HepG2 (cell line): ENCODE measurements at regions not wholly inside any gene's neighbourhood (a gene's known extent, or its start where the extent isn't known, plus 50 kb on each side); places are given as distances from the start of the nearest gene placed in this dataset.

Experiments used
- ETV6 ChIP-seq: sonication (generic); formaldehyde crosslinking; conservative IDR thresholded peaks from 2 replicates; pipeline ENCODE4 v1.4.0; 2020; ENCODE audit warnings: missing genetic modification reagents
- PBX3 ChIP-seq: sonication (generic); formaldehyde crosslinking; IDR thresholded peaks from 2 replicates; pipeline ENCODE4 v1.8.1; 2023; ENCODE audit warnings: missing genetic modification reagents, inconsistent platforms, borderline replicate concordance
- TAF1 ChIP-seq: sonication (generic); formaldehyde crosslinking; IDR thresholded peaks from 2 replicates; pipeline ENCODE4 v1.4.0; 2020; ENCODE audit warnings: missing genetic modification reagents
- TCF12 ChIP-seq, 2 experiments: fragments of 450-650 bp in 1 of 2; sonication (generic) in 1 of 2; formaldehyde crosslinking in 1 of 2; IDR thresholded peaks; 2 replicates each; pipeline versions ENCODE4 v1.6.1 to v1.8.0; 2017 to 2022; ENCODE audit warnings: antibody characterized with exemption in 1 of 2, mild to moderate bottlenecking in 1 of 2, missing genetic modification reagents in 1 of 2, moderate library complexity in 1 of 2
- ZNF792 ChIP-seq: IDR thresholded peaks from 2 replicates; pipeline ENCODE4 v1.6.1; 2016
- ZSCAN30 ChIP-seq: sonication (generic); formaldehyde crosslinking; IDR thresholded peaks from 2 replicates; pipeline ENCODE4 v1.5.0; 2020; ENCODE audit warnings: mild to moderate bottlenecking, missing genetic modification reagents

GRCh38 chr10:16001581-16001980 lies 141.3 kb upstream of the MINDY3 start:
- TF ChIP-seq ETV6 (CRISPR knock-in tag) (no peak), ZSCAN30 (no peak), ZNF792 (CRISPR knock-in tag) (no peak), TAF1 (CRISPR knock-in tag) (no peak), PBX3 (CRISPR knock-in tag) (no peak), TCF12 (IDR thresholded peaks at IDR 0.05) (no peak), TCF12 (CRISPR knock-in tag; IDR thresholded peaks at IDR 0.05) (no peak)
